ENCODE measurements at regions not wholly inside any gene's neighbourhood (a gene's known extent, or its start where the extent isn't known, plus 50 kb on each side); places are given as distances from the start of the nearest gene placed in this dataset.

GRCh38 chr13:78753435-78753834, 94.5 kb upstream of the OBI1 start:
- Histone ChIP-seq H3K4me3 (ENCODE audit: low read depth, low read length, poor library complexity, severe bottlenecking) (no peak overlapping the region), H3K36me3 (ENCODE audit: insufficient read depth, low read length) (no peaks in the 10 kb centered on the region), H3K27me3 (ENCODE audit: insufficient read depth, low read length) (no peaks in the 10 kb centered on the region), H4K20me1 (ENCODE audit: insufficient read depth, low read length) (no peaks in the 10 kb centered on the region), H3F3A (ENCODE audit: insufficient read depth, low read length) (no peaks in the 10 kb centered on the region), H3K9me3 (ENCODE audit: low read length) (no peaks in the 10 kb centered on the region), H3K4me2 (ENCODE audit: low read length) (no peak overlapping the region), H3K4me1 (ENCODE audit: insufficient read depth, low read length, severe bottlenecking) (no peaks in the 10 kb centered on the region), H3K9me2 (ENCODE audit: low read depth, low read length) (no peaks in the 10 kb centered on the region), H3K27ac (ENCODE audit: low read depth, low read length, poor library complexity, severe bottlenecking) (no peak overlapping the region), H3K79me2 (ENCODE audit: insufficient read depth, low read length) (no peaks in the 10 kb centered on the region), H3K9ac (ENCODE audit: low read length) (no peak overlapping the region), H2AFZ (ENCODE audit: low read length) (no peak overlapping the region)
- TF ChIP-seq CTCF (IDR thresholded peaks at IDR 0.05; ENCODE audit: low read length), result no peak

DNA sequence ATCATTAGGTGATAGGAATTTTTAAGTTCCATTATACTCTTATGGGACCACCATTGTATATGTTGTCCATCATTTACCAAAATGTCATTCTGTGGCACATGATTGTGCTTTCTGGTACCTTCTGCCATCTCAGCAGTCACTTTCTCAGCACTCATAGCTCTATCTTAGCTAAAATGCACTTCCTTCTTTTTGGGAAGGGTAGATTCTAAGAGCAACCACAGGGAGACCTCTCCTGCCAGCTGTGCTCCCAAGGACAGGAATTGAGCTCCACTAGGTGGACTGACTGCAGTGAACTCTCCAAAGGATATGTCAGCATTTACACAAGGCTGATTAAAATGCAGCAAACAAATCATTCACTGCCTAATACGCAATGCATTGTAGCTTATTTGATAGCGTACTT, 91.8 kb upstream of the OBI1 start:
- Histone ChIP-seq H3K79me2 (ENCODE audit: insufficient read depth, low read length) (no peaks in the 10 kb centered on the region), H3F3A (ENCODE audit: insufficient read depth, low read length) (no peaks in the 10 kb centered on the region)
- TF ChIP-seq CTCF (IDR thresholded peaks at IDR 0.05; ENCODE audit: low read length) (no peak), EZH2 (IDR thresholded peaks at IDR 0.05; ENCODE audit: borderline replicate concordance, low read length) (no peak)

GRCh38 chr13:78743973-78744372, 85.0 kb upstream of the OBI1 start:
- TF ChIP-seq CTCF (IDR thresholded peaks at IDR 0.05; ENCODE audit: low read length) (no peak), EZH2 (IDR thresholded peaks at IDR 0.05; ENCODE audit: borderline replicate concordance, low read length) (no peak)
- Histone ChIP-seq H4K20me1 (ENCODE audit: insufficient read depth, low read length) (no peaks in the 10 kb centered on the region), H3K4me2 (ENCODE audit: low read length) (no peak overlapping the region), H2AFZ (ENCODE audit: low read length) (no peak overlapping the region), H3K27me3 (ENCODE audit: insufficient read depth, low read length) (no peaks in the 10 kb centered on the region), H3K9me2 (ENCODE audit: low read depth, low read length) (no peaks in the 10 kb centered on the region), H3K9me3 (ENCODE audit: low read length) (no peaks in the 10 kb centered on the region), H3K27ac (ENCODE audit: low read depth, low read length, poor library complexity, severe bottlenecking) (no peak overlapping the region), H3K9ac (ENCODE audit: low read length) (no peak overlapping the region), H3F3A (ENCODE audit: insufficient read depth, low read length) (no peaks in the 10 kb centered on the region), H3K4me1 (ENCODE audit: insufficient read depth, low read length, severe bottlenecking) (no peaks in the 10 kb centered on the region), H3K79me2 (ENCODE audit: insufficient read depth, low read length) (no peaks in the 10 kb centered on the region), H3K4me3 (ENCODE audit: low read depth, low read length, poor library complexity, severe bottlenecking) (no peak overlapping the region), H3K36me3 (ENCODE audit: insufficient read depth, low read length) (no peaks in the 10 kb centered on the region)

More for the DNA sequence above, 91.8 kb upstream of the OBI1 start:
- no peak overlapping the region for H2AFZ ChIP-seq (ENCODE audit: low read length)
- no peaks in the 10 kb centered on the region for H4K20me1 ChIP-seq (ENCODE audit: insufficient read depth, low read length)
- no peaks in the 10 kb centered on the region for H3K9me3 ChIP-seq (ENCODE audit: low read length)
- H3K9ac ChIP-seq (ENCODE audit: low read length), result no peak overlapping the region
- no peak overlapping the region for H3K4me2 ChIP-seq (ENCODE audit: low read length)
- no peaks in the 10 kb centered on the region for H3K27me3 ChIP-seq (ENCODE audit: insufficient read depth, low read length)
- no peak overlapping the region for H3K4me3 ChIP-seq (ENCODE audit: low read depth, low read length, poor library complexity, severe bottlenecking)
- no peaks in the 10 kb centered on the region for H3K9me2 ChIP-seq (ENCODE audit: low read depth, low read length)
- no peaks in the 10 kb centered on the region for H3K36me3 ChIP-seq (ENCODE audit: insufficient read depth, low read length)
- no peak overlapping the region for H3K27ac ChIP-seq (ENCODE audit: low read depth, low read length, poor library complexity, severe bottlenecking)
- H3K4me1 ChIP-seq (ENCODE audit: insufficient read depth, low read length, severe bottlenecking), result no peaks in the 10 kb centered on the region
